ENCODE measurements at regions not wholly inside any gene's neighbourhood (a gene's known extent, or its start where the extent isn't known, plus 50 kb on each side); places are given as distances from the start of the nearest gene placed in this dataset.

DNA sequence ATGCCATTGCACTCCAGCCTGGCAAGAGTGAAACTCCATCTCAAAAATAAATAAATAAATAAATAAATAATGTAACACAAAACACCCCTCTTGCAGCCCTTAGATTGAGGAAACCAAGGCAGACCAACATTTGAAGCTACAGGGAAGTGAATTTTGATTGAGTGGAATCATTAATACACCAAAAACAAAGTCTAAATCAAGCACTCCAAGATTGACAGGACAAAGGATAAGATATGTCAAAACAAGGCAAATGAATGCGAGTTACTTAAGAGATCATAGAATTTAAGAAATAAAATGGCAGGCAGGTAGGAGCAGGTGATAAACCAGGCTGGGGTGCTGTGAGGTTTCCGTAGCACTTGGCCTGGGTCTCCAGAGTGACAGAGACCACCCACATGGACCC lies 54.9 kb upstream of the RAB12 start:
- no peak for DNase-seq (ENCODE audit: low spot score)
- TF ChIP-seq CTCF (IDR thresholded peaks at IDR 0.05; ENCODE audit: extremely low read depth, missing control alignments) = no peak

GRCh38 chr18:8556424-8556823 lies 52.8 kb upstream of the RAB12 start:
- TF ChIP-seq CTCF (IDR thresholded peaks at IDR 0.05; ENCODE audit: extremely low read depth, missing control alignments) = no peak
- no peak for DNase-seq (ENCODE audit: low spot score)

All from GM20000 (cell line).